Adrenal gland (tissue), 9 donors: ENCODE measurements at regions not wholly inside any gene's neighbourhood (a gene's known extent, or its start where the extent isn't known, plus 50 kb on each side); places are given as distances from the start of the nearest gene placed in this dataset.

Source experiments
- DNase-seq, 7 donors: peaks; one replicate each; pipeline ENCODE4 v3.0.0-alpha.2; 2019 to 2020
- H3K27ac ChIP-seq, 5 donors: fragments of 200-600 bp; sonication (generic) in 4 of 5; 1 replicate in 3 of 5; 2 replicates in 2 of 5; pipeline versions ENCODE4 v1.5.1 to v1.8.0; 2016 to 2020; ENCODE audit warnings: mild to moderate bottlenecking in 1 of 5
- H3K27me3 ChIP-seq: fragments of 200-600 bp; 2 replicates; pipeline ENCODE4 v1.8.0; 2021
- H3K36me3 ChIP-seq, 2 donors: fragments of 200-600 bp; replicated peaks in 1 of 2; 1 replicate in 1 of 2; 2 replicates in 1 of 2; pipeline versions ENCODE4 v1.5.1 to v1.8.0; 2018 to 2022
- H3K4me1 ChIP-seq, 2 donors: fragments of 200-600 bp; replicated peaks in 1 of 2; 1 replicate in 1 of 2; 2 replicates in 1 of 2; pipeline versions ENCODE4 v1.5.1 to v1.8.0; 2018 to 2021
- H3K4me3 ChIP-seq, 4 donors: fragments of 200-600 bp; sonication (generic) in 3 of 4; one replicate each; pipeline ENCODE4 v1.5.1; 2016 to 2018
- H3K9me3 ChIP-seq, 3 donors: fragments of 200-600 bp; sonication (generic) in 1 of 3; replicated peaks in 1 of 3; 1 replicate in 2 of 3; 2 replicates in 1 of 3; pipeline versions ENCODE4 v1.5.1 to v1.8.0; 2016 to 2021
- CTCF ChIP-seq, 6 experiments: fragments of 450-650 bp in 4 of 6; fragments of 200-600 bp in 2 of 6; sonication (generic) in 1 of 6; IDR thresholded peaks; 1 replicate in 5 of 6; 2 replicates in 1 of 6; pipeline versions ENCODE4 v1.5.1 to v1.8.0; 2016 to 2021; ENCODE audit warnings: antibody characterized with exemption in 6 of 6, mild to moderate bottlenecking in 2 of 6, moderate library complexity in 1 of 6
- POLR2A ChIP-seq, 2 donors: fragments of 450-650 bp; IDR thresholded peaks; one replicate each; pipeline ENCODE4 v1.6.1; 2017; ENCODE audit warnings: antibody characterized with exemption in 2 of 2, mild to moderate bottlenecking in 2 of 2, moderate library complexity in 1 of 2
- WGBS, 4 donors: extraction: QIAGEN DNeasy Blood & Tissue Kit in 2 of 4; methylation state at CpG; one replicate each; pipeline versions ENCODE4 v1.1.5 to v1.1.7; 2013 to 2017; 5-methylcytosine and 5-hydroxymethylcytosine counted together
- intact Hi-C, 2 donors: fragments of 100-400 bp; cut with DNase I; formaldehyde crosslinking; loops; one replicate each; pipeline versions ENCODE4 v1.14.1 to v1.15.0; 2022 to 2023
- donor health status: healthy with polysubstance abuse.
- donor health status: Bipolar disorder and iron deficiency.
- donor health status: DM: yes; HTN: yes; CAD: no.
- donor health status: DM: no; HTN: no; CAD: no.
- donor health status: DM: no; HTN: no; CAD: no.

GRCh38 chr21:20631633-20632032, 366.6 kb upstream of the NCAM2 start:
- intact Hi-C loops = no loop called here
- DNase-seq = no peak
- no peaks in the 10 kb centered on the region for H3K36me3 ChIP-seq
- no peaks in the 10 kb centered on the region for H3K4me1 ChIP-seq
- no peaks in the 10 kb centered on the region for H3K27me3 ChIP-seq
- H3K4me3 ChIP-seq = no peak overlapping the region
- 75 to 90% (median 81%) methylated on average over 1 of the region's 1 CpG for WGBS, 4 donors
- TF ChIP-seq POLR2A (IDR thresholded peaks at IDR 0.05) (no peak), CTCF (IDR thresholded peaks at IDR 0.05) (no peak)
- no peaks in the 10 kb centered on the region for H3K9me3 ChIP-seq
- no peak overlapping the region for H3K27ac ChIP-seq

GRCh38 chr21:20639026-20639425, 359.2 kb upstream of the NCAM2 start:
- Histone ChIP-seq H3K36me3 (no peaks in the 10 kb centered on the region), H3K27me3 (no peaks in the 10 kb centered on the region), H3K9me3 (no peaks in the 10 kb centered on the region), H3K4me3 (no peak overlapping the region), H3K27ac (no peak overlapping the region), H3K4me1 (no peaks in the 10 kb centered on the region)
- 55 to 69% (median 64%) methylated on average over 2 of the region's 2 CpGs for WGBS, 4 donors
- intact Hi-C loops = no loop called here
- DNase-seq = no peak
- no peak for TF ChIP-seq CTCF (IDR thresholded peaks at IDR 0.05)

GRCh38 chr21:20641241-20641640, 357.0 kb upstream of the NCAM2 start:
- Histone ChIP-seq H3K4me1 (no peaks in the 10 kb centered on the region), H3K27me3 (no peaks in the 10 kb centered on the region), H3K9me3 (no peaks in the 10 kb centered on the region), H3K36me3 (no peaks in the 10 kb centered on the region), H3K4me3 (no peak overlapping the region), H3K27ac (no peak overlapping the region)
- 61 to 81% (median 75%) methylated on average over 2 of the region's 2 CpGs for WGBS, 4 donors
- DNase-seq = no peak
- TF ChIP-seq CTCF (IDR thresholded peaks at IDR 0.05) (no peak), POLR2A (IDR thresholded peaks at IDR 0.05) (no peak)
- intact Hi-C loops = no loop called here

GRCh38 chr21:20642681-20643080, 355.5 kb upstream of the NCAM2 start:
- Histone ChIP-seq H3K9me3 (no peaks in the 10 kb centered on the region), H3K4me3 (no peak overlapping the region), H3K27me3 (no peaks in the 10 kb centered on the region), H3K4me1 (no peaks in the 10 kb centered on the region), H3K36me3 (no peaks in the 10 kb centered on the region), H3K27ac (no peak overlapping the region)
- 74 to 83% (median 75%) methylated on average over 5 of the region's 5 CpGs for WGBS, 4 donors
- intact Hi-C loops = no loop called here
- DNase-seq = no peak
- TF ChIP-seq POLR2A (IDR thresholded peaks at IDR 0.05) = no peak
- TF ChIP-seq CTCF (IDR thresholded peaks at IDR 0.05) = no peak
